Thyroid gland (tissue), 4 donors: ENCODE measurements at regions not wholly inside any gene's neighbourhood (a gene's known extent, or its start where the extent isn't known, plus 50 kb on each side); places are given as distances from the start of the nearest gene placed in this dataset.

Experiments
- DNase-seq, 2 donors: peaks; one replicate each; pipeline ENCODE4 v3.0.0-alpha.2; 2019
- H3K27ac ChIP-seq, 3 donors: fragments of 200-600 bp; sonication (generic); 1 replicate in 2 of 3; 2 replicates in 1 of 3; pipeline ENCODE4 v1.5.1; 2016 to 2019; ENCODE audit warnings: mild to moderate bottlenecking in 1 of 3, moderate library complexity in 1 of 3
- H3K27me3 ChIP-seq: fragments of 200-600 bp; sonication (generic); one replicate; pipeline ENCODE4 v1.5.1; 2019
- H3K36me3 ChIP-seq, 2 donors: fragments of 200-600 bp; sonication (generic); one replicate each; pipeline ENCODE4 v1.5.1; 2016 to 2019
- H3K4me1 ChIP-seq, 2 donors: fragments of 200-600 bp; sonication (generic); one replicate each; pipeline ENCODE4 v1.5.1; 2017 to 2019
- H3K4me3 ChIP-seq, 3 donors: fragments of 200-600 bp; sonication (generic); replicated peaks in 1 of 3; 1 replicate in 2 of 3; 2 replicates in 1 of 3; pipeline ENCODE4 v1.5.1; 2016; ENCODE audit warnings: mild to moderate bottlenecking in 1 of 3
- H3K9me3 ChIP-seq: fragments of 200-600 bp; sonication (generic); one replicate; pipeline ENCODE4 v1.5.1; 2017
- CTCF ChIP-seq, 6 experiments: fragments of 200-600 bp in 3 of 6; fragments of 450-650 bp in 3 of 6; sonication (generic) in 3 of 6; IDR thresholded peaks; one replicate each; pipeline ENCODE4 v1.5.1; 2016 to 2019; ENCODE audit warnings: antibody characterized with exemption in 6 of 6, mild to moderate bottlenecking in 2 of 6, inconsistent platforms in 1 of 6, moderate library complexity in 1 of 6
- POLR2A ChIP-seq, 2 donors: fragments of 450-650 bp; IDR thresholded peaks; one replicate each; pipeline ENCODE4 v1.6.1; 2017; ENCODE audit warnings: antibody characterized with exemption in 2 of 2, mild to moderate bottlenecking in 2 of 2, moderate library complexity in 1 of 2
- WGBS, 2 donors: methylation state at CpG; one replicate each; pipeline ENCODE4 v1.1.5; 2017; 5-methylcytosine and 5-hydroxymethylcytosine counted together
- intact Hi-C: fragments of 100-400 bp; cut with DNase I; formaldehyde crosslinking; loops from one replicate; pipeline ENCODE4 v1.15.1; 2023

- no peak for DNase-seq
- Histone ChIP-seq H3K27me3 (no peaks in the 10 kb centered on the region), H3K27ac (no peak overlapping the region), H3K9me3 (no peaks in the 10 kb centered on the region), H3K4me1 (peaks cover 0 to 4% of the 10 kb centered on the region in 2 donors), H3K36me3 (no peaks in the 10 kb centered on the region), H3K4me3 (no peak overlapping the region)
- TF ChIP-seq POLR2A (IDR thresholded peaks at IDR 0.05) (no peak), CTCF (IDR thresholded peaks at IDR 0.05) (no peak)
- WGBS, 2 donors = 95% methylated on average over 2 of the region's 2 CpGs; no CpG with 5 or more reads in 1 of the 2 donors
- intact Hi-C loops = no loop called here
Observed at GRCh38 chr2:200144571-200144970, 161.9 kb upstream of the SPATS2L start.

GRCh38 chr2:200146501-200146900 is 160.0 kb upstream of the SPATS2L start:
- TF ChIP-seq CTCF (IDR thresholded peaks at IDR 0.05) (no peak), POLR2A (IDR thresholded peaks at IDR 0.05) (no peak)
- Histone ChIP-seq H3K27me3 (no peaks in the 10 kb centered on the region), H3K4me3 (no peak overlapping the region), H3K36me3 (no peaks in the 10 kb centered on the region), H3K27ac (no peak overlapping the region), H3K9me3 (no peaks in the 10 kb centered on the region), H3K4me1 (no peaks in the 10 kb centered on the region)
- no peak for DNase-seq
- intact Hi-C loops = no loop called here
- WGBS, 2 donors = 89 to 95% methylated on average over 3 of the region's 3 CpGs

GRCh38 chr2:200147371-200147770 is 159.1 kb upstream of the SPATS2L start:
- TF ChIP-seq POLR2A (IDR thresholded peaks at IDR 0.05) (no peak), CTCF (IDR thresholded peaks at IDR 0.05) (no peak)
- Histone ChIP-seq H3K4me3 (no peak overlapping the region), H3K4me1 (no peaks in the 10 kb centered on the region), H3K27ac (no peak overlapping the region), H3K36me3 (no peaks in the 10 kb centered on the region), H3K27me3 (no peaks in the 10 kb centered on the region), H3K9me3 (no peaks in the 10 kb centered on the region)
- 90 to 94% methylated on average over 2 of the region's 2 CpGs for WGBS, 2 donors
- DNase-seq = no peak
- intact Hi-C loops = no loop called here

GRCh38 chr2:200148366-200148765 is 158.1 kb upstream of the SPATS2L start:
- WGBS, 2 donors = 93 to 94% methylated on average over 2 of the region's 2 CpGs
- no peak overlapping the region for H3K27ac ChIP-seq
- DNase-seq = no peak
- intact Hi-C loops = no loop called here
- no peaks in the 10 kb centered on the region for H3K36me3 ChIP-seq
- no peak overlapping the region for H3K4me3 ChIP-seq
- TF ChIP-seq CTCF (IDR thresholded peaks at IDR 0.05) (no peak), POLR2A (IDR thresholded peaks at IDR 0.05) (no peak)
- no peaks in the 10 kb centered on the region for H3K4me1 ChIP-seq
- H3K9me3 ChIP-seq = no peaks in the 10 kb centered on the region
- no peaks in the 10 kb centered on the region for H3K27me3 ChIP-seq

- no peaks in the 10 kb centered on the region for H3K9me3 ChIP-seq
- WGBS, 2 donors = 95% methylated on average over 1 of the region's 1 CpG
- TF ChIP-seq CTCF (IDR thresholded peaks at IDR 0.05) (no peak), POLR2A (IDR thresholded peaks at IDR 0.05) (no peak)
- no peak for DNase-seq
- H3K4me3 ChIP-seq = no peak overlapping the region
- no peaks in the 10 kb centered on the region for H3K36me3 ChIP-seq
- H3K27me3 ChIP-seq = no peaks in the 10 kb centered on the region
- peaks cover 0 to 3% of the 10 kb centered on the region in 2 donors for H3K4me1 ChIP-seq
- intact Hi-C loops = no loop called here
- no peak overlapping the region for H3K27ac ChIP-seq
Observed at GRCh38 chr2:200150411-200151086, 155.9 kb upstream of the SPATS2L start.
